HG02885 (cell line): ENCODE measurements at regions not wholly inside any gene's neighbourhood (a gene's known extent, or its start where the extent isn't known, plus 50 kb on each side); places are given as distances from the start of the nearest gene placed in this dataset.

Experiments used
- ATAC-seq: cut with Tn5 transposase; IDR thresholded peaks from one replicate; pipeline ENCODE4 v1.9.1; 2021; ENCODE audit warnings: mild to moderate bottlenecking; ENCODE audit not compliant: unreplicated experiment, poor library complexity

DNA sequence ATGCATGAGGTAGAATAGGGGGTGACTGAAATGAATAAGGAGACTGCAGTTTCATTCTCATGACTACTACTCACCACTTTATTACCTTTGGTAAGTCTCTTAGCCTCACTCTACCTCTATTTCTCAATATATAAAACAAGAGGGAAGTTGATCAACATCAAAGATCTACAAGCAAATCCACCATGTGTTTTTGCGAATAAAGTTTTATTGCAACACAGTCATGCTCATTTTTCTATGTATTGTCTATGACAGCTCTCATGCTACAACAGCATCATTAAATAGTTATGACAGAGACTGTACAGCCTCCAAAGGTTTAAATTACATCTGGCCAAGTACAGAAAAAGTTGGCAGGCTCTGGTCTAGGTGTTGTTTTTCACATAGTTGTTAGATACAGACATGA lies 72.6 kb upstream of the CPEB2 start:
- no peak for ATAC-seq

DNA sequence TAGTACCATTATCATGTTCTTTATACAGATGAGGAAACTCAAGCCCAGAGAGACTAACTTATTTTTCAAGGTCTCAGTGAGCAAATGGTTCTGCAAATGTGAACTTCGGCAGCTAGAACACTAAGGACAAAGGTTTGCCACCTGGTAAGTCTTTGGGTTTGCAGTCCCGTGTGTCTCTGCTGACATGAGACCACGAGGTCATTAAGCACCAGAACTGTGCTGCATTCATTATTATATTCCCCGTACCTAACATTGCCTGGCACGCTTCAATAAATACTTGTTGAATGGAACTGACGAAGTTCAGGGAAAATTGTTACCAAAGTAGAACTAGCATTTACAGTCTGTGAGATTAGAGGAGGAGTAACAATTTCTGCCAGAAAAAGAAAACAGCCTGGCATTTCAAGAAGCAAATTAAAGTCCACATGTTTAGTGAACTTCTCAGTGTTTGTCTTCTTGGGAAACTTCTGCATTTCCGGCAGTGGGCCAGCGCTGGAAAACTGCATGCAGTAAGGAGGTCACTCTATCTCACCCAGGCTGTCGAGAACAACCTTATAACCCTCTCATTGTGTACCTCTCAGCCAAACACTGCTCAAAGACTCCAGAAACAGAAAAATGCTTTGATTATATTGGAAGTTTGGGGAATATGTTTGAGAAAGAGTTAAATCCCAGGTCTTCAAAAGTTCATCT lies 67.4 kb upstream of the CPEB2 start:
- no peak for ATAC-seq

DNA sequence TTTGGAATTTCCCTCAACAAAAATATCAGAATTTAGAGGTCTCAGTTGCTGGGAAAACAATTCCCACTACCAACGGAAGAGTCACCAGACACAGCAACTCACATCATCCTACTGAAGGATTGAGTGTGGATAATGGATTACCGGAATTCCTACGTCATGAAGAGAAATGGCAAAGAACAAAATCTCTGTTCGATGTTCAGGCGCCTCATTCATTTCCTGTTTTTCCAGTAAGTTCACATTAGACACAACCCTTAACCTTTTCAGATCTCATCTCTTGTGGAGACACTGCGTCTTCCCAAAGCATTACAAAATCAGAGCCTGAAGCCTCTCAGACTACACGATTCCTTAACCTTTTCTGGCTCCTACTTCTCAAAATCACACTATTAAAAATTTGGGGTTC lies 58.5 kb upstream of the CPEB2 start:
- ATAC-seq = no peak

- ATAC-seq = peak; percentile 66
These were observed 49.9 kb upstream of the CPEB2 start for GRCh38 chr4:14952352-14952751.
